ENCODE measurements at regions not wholly inside any gene's neighbourhood (a gene's known extent, or its start where the extent isn't known, plus 50 kb on each side); places are given as distances from the start of the nearest gene placed in this dataset.

DNA sequence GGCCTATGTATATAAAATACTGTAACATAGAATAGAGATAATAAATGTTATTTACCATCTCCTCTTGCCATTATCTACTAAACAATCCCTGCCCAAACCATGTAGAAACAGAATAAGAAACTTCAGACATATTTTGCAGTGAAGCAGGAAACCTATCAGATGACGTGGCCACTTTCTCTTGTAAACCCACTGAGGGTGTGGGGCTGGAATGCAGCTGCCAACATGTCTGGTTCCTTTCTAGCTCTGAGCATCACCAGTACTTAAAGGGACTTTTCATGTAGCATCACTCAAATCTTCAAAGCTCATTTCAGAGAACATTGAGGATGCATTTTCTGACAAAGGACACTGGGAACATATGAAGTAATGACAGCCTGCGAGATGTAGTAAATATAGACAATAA is 251.8 kb downstream of the LPIN1 start:
- DNase-seq (no peak), ATAC-seq (no peak)
- TF ChIP-seq, protein P1, sequence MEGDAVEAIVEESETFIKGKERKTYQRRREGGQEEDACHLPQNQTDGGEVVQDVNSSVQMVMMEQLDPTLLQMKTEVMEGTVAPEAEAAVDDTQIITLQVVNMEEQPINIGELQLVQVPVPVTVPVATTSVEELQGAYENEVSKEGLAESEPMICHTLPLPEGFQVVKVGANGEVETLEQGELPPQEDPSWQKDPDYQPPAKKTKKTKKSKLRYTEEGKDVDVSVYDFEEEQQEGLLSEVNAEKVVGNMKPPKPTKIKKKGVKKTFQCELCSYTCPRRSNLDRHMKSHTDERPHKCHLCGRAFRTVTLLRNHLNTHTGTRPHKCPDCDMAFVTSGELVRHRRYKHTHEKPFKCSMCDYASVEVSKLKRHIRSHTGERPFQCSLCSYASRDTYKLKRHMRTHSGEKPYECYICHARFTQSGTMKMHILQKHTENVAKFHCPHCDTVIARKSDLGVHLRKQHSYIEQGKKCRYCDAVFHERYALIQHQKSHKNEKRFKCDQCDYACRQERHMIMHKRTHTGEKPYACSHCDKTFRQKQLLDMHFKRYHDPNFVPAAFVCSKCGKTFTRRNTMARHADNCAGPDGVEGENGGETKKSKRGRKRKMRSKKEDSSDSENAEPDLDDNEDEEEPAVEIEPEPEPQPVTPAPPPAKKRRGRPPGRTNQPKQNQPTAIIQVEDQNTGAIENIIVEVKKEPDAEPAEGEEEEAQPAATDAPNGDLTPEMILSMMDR (IDR thresholded peaks at IDR 0.05): no peak
- Histone ChIP-seq H3K4me1 (ENCODE audit: low read depth) (no peaks in the 10 kb centered on the region), H3K4me3 (no peak overlapping the region), H3K36me3 (ENCODE audit: low read depth) (no peaks in the 10 kb centered on the region), H3K9me3 (no peaks in the 10 kb centered on the region)
- intact Hi-C loops (cut with DNase I, micrococcal nuclease): no loop called here

DNA sequence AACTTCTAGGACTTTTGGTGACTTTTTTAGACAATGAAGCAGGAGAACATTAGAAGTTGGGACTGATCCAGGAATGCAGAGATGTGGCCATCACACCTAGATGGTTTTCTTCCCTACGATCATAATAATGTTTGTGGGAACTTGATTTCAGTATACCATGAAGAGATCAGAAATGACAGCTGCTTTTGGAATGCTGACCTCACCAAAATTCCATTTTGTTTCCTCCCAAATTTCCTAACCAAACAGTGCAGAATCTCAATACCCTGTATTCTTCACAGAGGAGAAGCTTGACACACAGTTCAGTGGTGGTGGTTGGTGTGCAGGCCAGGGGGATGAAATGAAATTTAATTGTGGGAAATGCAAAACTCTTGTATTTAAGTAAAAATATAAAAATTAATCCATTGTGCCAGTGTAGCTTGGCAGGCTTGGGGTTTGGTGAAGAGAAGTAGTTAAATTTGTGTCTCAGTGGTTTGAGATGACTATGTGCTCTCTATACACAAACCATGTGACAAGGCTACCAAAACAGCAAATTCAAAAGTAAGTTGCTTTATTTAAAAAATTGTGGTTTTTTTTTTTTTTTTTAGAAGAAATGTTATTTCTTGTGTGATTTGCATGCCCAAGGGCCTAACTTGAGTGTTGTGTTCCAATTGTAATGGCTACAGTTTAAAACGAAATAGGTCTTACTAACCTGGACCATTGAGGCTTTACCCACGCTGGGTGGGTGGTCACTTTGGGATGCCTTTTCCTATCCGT is 252.4 kb downstream of the LPIN1 start:
- no peaks in the 10 kb centered on the region for H3K4me1 ChIP-seq (ENCODE audit: low read depth)
- DNase-seq (no peak), ATAC-seq (no peak)
- no peaks in the 10 kb centered on the region for H3K36me3 ChIP-seq (ENCODE audit: low read depth)
- TF ChIP-seq, protein P1 (IDR thresholded peaks at IDR 0.05): no peak
- H3K9me3 ChIP-seq: no peaks in the 10 kb centered on the region
- H3K4me3 ChIP-seq: no peak overlapping the region
- intact Hi-C loops (cut with DNase I, micrococcal nuclease): no loop called here

DNA sequence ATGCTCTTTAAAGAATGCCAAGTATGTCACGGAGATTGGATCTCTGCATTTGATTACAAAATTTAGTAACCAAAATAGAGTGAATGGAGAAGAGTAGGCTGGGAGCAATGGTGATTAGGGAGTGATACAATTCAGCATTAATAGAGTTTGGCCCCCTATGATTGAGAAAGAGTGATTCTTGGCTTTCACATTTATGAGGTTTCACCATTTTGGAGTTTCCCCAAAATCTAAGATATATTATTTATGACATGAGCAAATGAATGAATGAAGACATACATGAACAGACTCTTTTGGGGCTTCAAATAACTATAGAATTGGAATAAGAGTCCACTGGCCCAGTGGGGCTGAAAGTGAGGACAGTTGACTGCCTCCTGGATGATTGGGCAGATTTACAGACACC is 255.2 kb downstream of the LPIN1 start:
- no peak for DNase-seq
- no peak for ATAC-seq
- Histone ChIP-seq H3K4me3 (no peak overlapping the region), H3K9me3 (no peaks in the 10 kb centered on the region), H3K4me1 (ENCODE audit: low read depth) (no peaks in the 10 kb centered on the region), H3K36me3 (ENCODE audit: low read depth) (no peaks in the 10 kb centered on the region)
- TF ChIP-seq, protein P1 (IDR thresholded peaks at IDR 0.05): no peak
- intact Hi-C loops (cut with DNase I, micrococcal nuclease): no loop called here

DNA sequence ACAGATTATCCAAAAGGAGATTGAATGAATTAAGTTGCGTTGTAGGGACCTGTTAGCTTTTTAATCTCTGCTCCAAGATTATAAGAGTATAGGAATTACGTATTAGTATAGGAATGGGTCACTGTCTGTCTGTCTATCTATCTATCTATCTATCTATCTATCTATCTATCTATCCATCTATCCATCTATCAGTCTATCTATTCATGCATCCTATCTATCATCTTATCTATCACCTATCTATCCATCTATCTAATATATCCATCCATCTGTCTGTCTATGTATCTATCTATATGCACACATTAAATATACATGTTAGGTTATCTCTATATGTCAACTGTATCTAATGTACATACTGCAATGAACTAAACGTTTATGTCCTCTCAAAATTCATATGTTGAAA is 255.8 kb downstream of the LPIN1 start:
- H3K4me3 ChIP-seq: no peak overlapping the region
- DNase-seq (no peak), ATAC-seq (no peak)
- intact Hi-C loops (cut with DNase I, micrococcal nuclease): no loop called here
- TF ChIP-seq, protein P1 (IDR thresholded peaks at IDR 0.05): no peak
- no peaks in the 10 kb centered on the region for H3K9me3 ChIP-seq
- H3K4me1 ChIP-seq (ENCODE audit: low read depth): no peaks in the 10 kb centered on the region
- no peaks in the 10 kb centered on the region for H3K36me3 ChIP-seq (ENCODE audit: low read depth)

DNA sequence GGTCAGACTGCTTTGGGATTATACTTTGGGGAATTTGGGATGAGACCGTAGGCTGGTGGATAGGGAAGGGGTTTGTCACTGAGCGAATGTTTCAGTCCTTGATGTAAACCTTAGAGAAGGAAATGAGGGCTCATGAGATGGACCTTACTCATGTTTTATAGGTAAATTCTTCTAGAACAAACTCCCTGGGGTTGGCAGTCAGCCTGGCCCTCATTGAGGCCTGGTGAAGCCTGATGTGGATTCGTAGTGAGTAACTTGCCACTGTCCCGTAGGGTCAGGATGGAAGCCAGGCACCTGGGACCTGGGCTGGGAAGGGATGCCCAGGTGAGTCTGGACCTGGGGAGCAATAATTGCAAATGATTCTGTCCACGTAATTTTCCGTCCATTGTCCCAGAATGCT is 258.3 kb downstream of the LPIN1 start:
- intact Hi-C loops (cut with DNase I, micrococcal nuclease): no loop called here
- no peak for ATAC-seq
- Histone ChIP-seq H3K4me1 (ENCODE audit: low read depth) (no peaks in the 10 kb centered on the region), H3K4me3 (no peak overlapping the region), H3K9me3 (no peaks in the 10 kb centered on the region), H3K36me3 (ENCODE audit: low read depth) (no peaks in the 10 kb centered on the region)
- DNase-seq: no peak
- TF ChIP-seq, protein P1 (IDR thresholded peaks at IDR 0.05): no peak

Measured in mucosa of descending colon (tissue), 3 donors.